Kidney (tissue), 13 donors: ENCODE measurements at regions not wholly inside any gene's neighbourhood (a gene's known extent, or its start where the extent isn't known, plus 50 kb on each side); places are given as distances from the start of the nearest gene placed in this dataset.

Experiments
- DNase-seq, 5 donors: peaks; one replicate each; pipeline ENCODE4 v3.0.0-alpha.2; 2013 to 2020
- FAIRE-seq: peaks from 2 replicates; lab custom pipeline; 2012; peaks lifted over from hg19 to GRCh38; lab: Jason Lieb, UNC
- H3K27ac ChIP-seq, 2 donors: one replicate each; pipeline ENCODE4 v1.7.0; 2013; ENCODE audit warnings: low read depth in 2 of 2, low read length in 2 of 2, inconsistent platforms in 1 of 2
- H3K27me3 ChIP-seq: one replicate; pipeline ENCODE4 v1.7.1; 2013; ENCODE audit warnings: low read length, inconsistent platforms; ENCODE audit not compliant: control insufficient read depth, insufficient read depth
- H3K36me3 ChIP-seq, 3 donors: one replicate each; pipeline versions ENCODE4 v1.7.0 to v1.7.1; 2013; ENCODE audit warnings: low read length in 3 of 3, control low read depth in 1 of 3, inconsistent platforms in 1 of 3; ENCODE audit not compliant: insufficient read depth in 3 of 3, control insufficient read depth in 2 of 3
- H3K4me1 ChIP-seq, 3 donors: one replicate each; pipeline versions ENCODE4 v1.7.0 to v1.7.1; 2013; ENCODE audit warnings: low read length in 3 of 3, inconsistent platforms in 1 of 3, low read depth in 1 of 3; ENCODE audit not compliant: control insufficient read depth in 2 of 3, insufficient read depth in 2 of 3
- H3K4me3 ChIP-seq, 3 donors: one replicate each; pipeline versions ENCODE4 v1.7.0 to v1.8.1; 2013; ENCODE audit warnings: low read length in 3 of 3, control low read depth in 1 of 3, inconsistent platforms in 1 of 3
- H3K9ac ChIP-seq, 3 donors: one replicate each; pipeline versions ENCODE4 v1.7.0 to v1.7.1; 2013; ENCODE audit warnings: low read length in 3 of 3, control low read depth in 1 of 3, inconsistent platforms in 1 of 3
- H3K9me3 ChIP-seq, 3 donors: one replicate each; pipeline versions ENCODE4 v1.7.0 to v1.7.1; 2013; ENCODE audit warnings: low read length in 3 of 3, control low read depth in 1 of 3, inconsistent platforms in 1 of 3; ENCODE audit not compliant: control insufficient read depth in 2 of 3, insufficient read depth in 1 of 3
- CTCF ChIP-seq: IDR thresholded peaks from 3 replicates; pipeline ENCODE4 v1.5.1; 2012; ENCODE audit warnings: mild to moderate bottlenecking, moderate library complexity, borderline replicate concordance; ENCODE audit not compliant: insufficient read depth; ENCODE audit errors: extremely low read depth
- intact Hi-C: fragments of 100-400 bp; cut with DNase I; formaldehyde crosslinking; loops from one replicate; pipeline ENCODE4 v1.11.1; 2022
- donor health status: control.
- donor health status: control.
- donor health status: control.
- donor health status: control.
- donor health status: control.
- donor health status: DM: yes; HTN: yes; CAD: no.
- donor health status: Normal renal cell carcinoma (clear cell type).

GRCh38 chrX:94633237-94633636 is 959.2 kb downstream of the FAM133A start:
- intact Hi-C loops, result no loop called here
- DNase-seq (peak in 1 of 5 donors; percentile 0), FAIRE-seq (peak; percentile 89)
- no peaks in the 10 kb centered on the region for H3K36me3 ChIP-seq
- no peaks in the 10 kb centered on the region for H3K4me1 ChIP-seq
- TF ChIP-seq CTCF, result peak; percentile 11
- no peak overlapping the region for H3K27ac ChIP-seq
- no peaks in the 10 kb centered on the region for H3K9me3 ChIP-seq
- H3K9ac ChIP-seq, result no peak overlapping the region
- H3K4me3 ChIP-seq, result no peak overlapping the region
- no peaks in the 10 kb centered on the region for H3K27me3 ChIP-seq

- no peak for TF ChIP-seq CTCF
- no peak overlapping the region for H3K4me3 ChIP-seq
- H3K9me3 ChIP-seq, result no peaks in the 10 kb centered on the region
- H3K27ac ChIP-seq, result no peak overlapping the region
- no peak overlapping the region for H3K9ac ChIP-seq
- H3K36me3 ChIP-seq, result no peaks in the 10 kb centered on the region
- H3K27me3 ChIP-seq, result no peaks in the 10 kb centered on the region
- DNase-seq (no peak), FAIRE-seq (no peak)
- H3K4me1 ChIP-seq, result no peaks in the 10 kb centered on the region
- intact Hi-C loops, result no loop called here
Measured at GRCh38 chrX:94635003-94635402, 961.0 kb downstream of the FAM133A start.

GRCh38 chrX:94645726-94646125 is 971.7 kb downstream of the FAM133A start:
- H3K9me3 ChIP-seq, result no peaks in the 10 kb centered on the region
- intact Hi-C loops, result no loop called here
- no peak for DNase-seq
- no peaks in the 10 kb centered on the region for H3K4me1 ChIP-seq
- FAIRE-seq, result no peak
- no peak overlapping the region for H3K4me3 ChIP-seq
- H3K36me3 ChIP-seq, result no peaks in the 10 kb centered on the region
- no peak overlapping the region for H3K9ac ChIP-seq
- no peak overlapping the region for H3K27ac ChIP-seq
- H3K27me3 ChIP-seq, result no peaks in the 10 kb centered on the region
- TF ChIP-seq CTCF, result no peak

- no peak for DNase-seq
- Histone ChIP-seq H3K36me3 (no peaks in the 10 kb centered on the region), H3K4me1 (no peaks in the 10 kb centered on the region), H3K4me3 (no peak overlapping the region), H3K27ac (no peak overlapping the region), H3K9me3 (no peaks in the 10 kb centered on the region), H3K9ac (no peak overlapping the region), H3K27me3 (no peaks in the 10 kb centered on the region)
- TF ChIP-seq CTCF, result no peak
- no peak for FAIRE-seq
- intact Hi-C loops, result no loop called here
Measured at GRCh38 chrX:94655180-94655579, 981.2 kb downstream of the FAM133A start.
